ENCODE measurements at regions not wholly inside any gene's neighbourhood (a gene's known extent, or its start where the extent isn't known, plus 50 kb on each side); places are given as distances from the start of the nearest gene placed in this dataset.

DNA sequence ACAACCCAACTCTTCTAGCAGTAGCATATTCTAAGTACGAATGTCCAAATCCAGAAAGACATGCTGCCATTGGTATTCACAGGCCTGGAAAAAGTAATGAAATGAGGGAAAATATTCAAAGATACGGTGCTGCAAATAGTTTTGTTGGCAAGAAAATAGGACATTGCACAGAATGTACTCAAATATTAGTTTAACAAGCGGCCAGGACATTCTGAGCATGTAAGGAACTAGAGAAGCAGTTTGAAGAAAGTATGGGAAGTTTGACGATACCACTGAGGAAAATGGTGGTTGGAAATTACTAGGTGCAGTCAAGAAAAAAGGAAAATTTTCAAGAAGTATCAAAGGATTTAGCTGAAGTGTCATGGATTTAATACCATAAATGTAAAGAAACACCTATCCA, 468.0 kb upstream of the GRIN3A start:
- H3K4me3 ChIP-seq (ENCODE audit: low read length) = no peak overlapping the region
- H3K9me3 ChIP-seq (ENCODE audit: control insufficient read depth, insufficient read depth, low read length) = no peaks in the 10 kb centered on the region
- H3K27ac ChIP-seq (ENCODE audit: low read depth, low read length) = no peak overlapping the region
- H4K20me1 ChIP-seq (ENCODE audit: control insufficient read depth, insufficient read depth, low read depth, low read length) = no peaks in the 10 kb centered on the region
- TF ChIP-seq CTCF (IDR thresholded peaks at IDR 0.05; ENCODE audit: low read depth, low read length, poor library complexity, severe bottlenecking) (no peak), EZH2phosphoT487 (IDR thresholded peaks at IDR 0.05; ENCODE audit: borderline replicate concordance, low read length) (no peak)
- no peaks in the 10 kb centered on the region for H3K36me3 ChIP-seq (ENCODE audit: control insufficient read depth, low read length)
- H3K27me3 ChIP-seq (ENCODE audit: control insufficient read depth, low read length) = no peaks in the 10 kb centered on the region
- no peaks in the 10 kb centered on the region for H3F3A ChIP-seq (ENCODE audit: control insufficient read depth, insufficient read depth)
- no peaks in the 10 kb centered on the region for H3K9me2 ChIP-seq (replicated peaks; ENCODE audit: control insufficient read depth, low read length)
- no peak overlapping the region for H3K4me2 ChIP-seq (ENCODE audit: low read length)
- H3K4me1 ChIP-seq (ENCODE audit: control insufficient read depth, low read length) = no peaks in the 10 kb centered on the region
- no peaks in the 10 kb centered on the region for H3K79me2 ChIP-seq (ENCODE audit: control insufficient read depth, low read length)

DNA sequence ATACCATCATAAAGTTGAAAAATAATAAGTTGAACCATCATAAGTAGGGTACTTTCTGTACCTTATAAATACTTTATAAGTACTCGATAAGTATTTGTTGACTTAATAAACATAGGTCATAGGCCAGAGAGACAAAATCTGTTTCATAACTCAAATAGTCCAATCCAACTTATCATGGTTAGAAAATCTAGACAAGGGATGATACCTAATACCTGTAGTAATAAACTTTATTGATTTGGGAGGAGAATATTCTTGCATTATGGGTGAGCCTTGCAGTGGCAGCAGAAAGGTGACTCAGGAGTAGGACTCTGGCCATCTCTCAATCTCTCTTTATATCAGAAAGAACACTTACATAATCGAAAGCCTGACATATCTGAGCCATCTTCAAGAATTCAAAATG, 466.8 kb upstream of the GRIN3A start:
- TF ChIP-seq CTCF (IDR thresholded peaks at IDR 0.05; ENCODE audit: low read depth, low read length, poor library complexity, severe bottlenecking) = no peak
- no peak for TF ChIP-seq EZH2phosphoT487 (IDR thresholded peaks at IDR 0.05; ENCODE audit: borderline replicate concordance, low read length)
- H3K9me3 ChIP-seq (ENCODE audit: control insufficient read depth, insufficient read depth, low read length) = no peaks in the 10 kb centered on the region

DNA sequence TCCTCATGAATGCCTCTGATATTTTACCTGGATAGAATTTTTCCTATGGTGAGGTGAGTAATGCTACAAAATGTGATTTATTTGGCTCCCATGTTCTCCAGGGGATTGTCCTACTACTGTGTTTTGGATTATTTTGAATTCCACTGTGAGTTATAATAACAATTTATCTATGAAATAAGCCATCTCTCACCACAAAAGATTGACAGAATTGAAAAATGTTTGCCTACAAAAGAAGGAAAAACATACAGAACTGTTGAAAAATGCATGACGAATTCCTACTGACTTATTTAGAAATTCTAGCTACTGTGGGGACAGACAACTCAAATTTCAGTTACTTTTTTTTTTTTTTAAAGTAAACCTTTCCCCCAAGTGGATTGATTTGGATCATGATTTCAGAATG, 463.7 kb upstream of the GRIN3A start:
- no peak overlapping the region for H3K4me3 ChIP-seq (ENCODE audit: low read length)
- H3K9me3 ChIP-seq (ENCODE audit: control insufficient read depth, insufficient read depth, low read length) = no peaks in the 10 kb centered on the region

More for the DNA sequence above, 466.8 kb upstream of the GRIN3A start:
- H3K79me2 ChIP-seq (ENCODE audit: control insufficient read depth, low read length) = no peaks in the 10 kb centered on the region
- H3K27me3 ChIP-seq (ENCODE audit: control insufficient read depth, low read length) = no peaks in the 10 kb centered on the region
- H3K27ac ChIP-seq (ENCODE audit: low read depth, low read length) = no peak overlapping the region
- H3K4me1 ChIP-seq (ENCODE audit: control insufficient read depth, low read length) = no peaks in the 10 kb centered on the region
- H4K20me1 ChIP-seq (ENCODE audit: control insufficient read depth, insufficient read depth, low read depth, low read length) = no peaks in the 10 kb centered on the region
- H3F3A ChIP-seq (ENCODE audit: control insufficient read depth, insufficient read depth) = no peaks in the 10 kb centered on the region
- no peaks in the 10 kb centered on the region for H3K9me2 ChIP-seq (replicated peaks; ENCODE audit: control insufficient read depth, low read length)
- no peak overlapping the region for H3K4me2 ChIP-seq (ENCODE audit: low read length)
- no peaks in the 10 kb centered on the region for H3K36me3 ChIP-seq (ENCODE audit: control insufficient read depth, low read length)
- no peak overlapping the region for H3K4me3 ChIP-seq (ENCODE audit: low read length)

More for the DNA sequence above, 463.7 kb upstream of the GRIN3A start:
- no peaks in the 10 kb centered on the region for H3K36me3 ChIP-seq (ENCODE audit: control insufficient read depth, low read length)
- no peaks in the 10 kb centered on the region for H3K79me2 ChIP-seq (ENCODE audit: control insufficient read depth, low read length)
- H3K27ac ChIP-seq (ENCODE audit: low read depth, low read length) = no peak overlapping the region
- H3K4me1 ChIP-seq (ENCODE audit: control insufficient read depth, low read length) = no peaks in the 10 kb centered on the region
- H3K4me2 ChIP-seq (ENCODE audit: low read length) = no peak overlapping the region
- TF ChIP-seq EZH2phosphoT487 (IDR thresholded peaks at IDR 0.05; ENCODE audit: borderline replicate concordance, low read length) = no peak
- no peak for TF ChIP-seq CTCF (IDR thresholded peaks at IDR 0.05; ENCODE audit: low read depth, low read length, poor library complexity, severe bottlenecking)
- H4K20me1 ChIP-seq (ENCODE audit: control insufficient read depth, insufficient read depth, low read depth, low read length) = no peaks in the 10 kb centered on the region
- no peaks in the 10 kb centered on the region for H3F3A ChIP-seq (ENCODE audit: control insufficient read depth, insufficient read depth)
- H3K27me3 ChIP-seq (ENCODE audit: control insufficient read depth, low read length) = no peaks in the 10 kb centered on the region
- no peaks in the 10 kb centered on the region for H3K9me2 ChIP-seq (replicated peaks; ENCODE audit: control insufficient read depth, low read length)

Measured in DOHH2 (cell line).